ENCODE measurements at regions not wholly inside any gene's neighbourhood (a gene's known extent, or its start where the extent isn't known, plus 50 kb on each side); places are given as distances from the start of the nearest gene placed in this dataset.

GRCh38 chr21:36610201-36610600 is 88.7 kb upstream of the SIM2 start:
- FAIRE-seq (no peak), DNase-seq (ENCODE audit: low spot score) (no peak), ATAC-seq (no peak)
- Histone ChIP-seq H3K9ac (ENCODE audit: insufficient read depth, low read depth, low read length) (no peak overlapping the region), H2AFZ (ENCODE audit: low read length) (no peak overlapping the region), H3K4me3 (replicated peaks in 1 of 3; ENCODE audit: insufficient read depth in 1 of 3, low read depth in 2 of 3, low read length in 3 of 3) (no peak overlapping the region), H4K20me1 (ENCODE audit: insufficient read depth, low read length) (no peaks in the 10 kb centered on the region), H3K79me2 (ENCODE audit: insufficient read depth, low read length) (no peaks in the 10 kb centered on the region), H3K9me3 (ENCODE audit: low read length) (no peaks in the 10 kb centered on the region; the same call in 1 of the 2 replicates), H3K36me3 (replicated peaks in 1 of 2; ENCODE audit: control insufficient read depth in 1 of 2, insufficient read depth in 2 of 2, low read length in 2 of 2) (no peaks in the 10 kb centered on the region), H3K4me2 (ENCODE audit: low read depth, low read length) (no peak overlapping the region), H3K4me1 (ENCODE audit: insufficient read depth, low read length) (peaks cover 15% of the 10 kb centered on the region), H3K27me3 (ENCODE audit: control insufficient read depth in 1 of 2, insufficient read depth in 2 of 2, low read length in 2 of 2) (peaks cover under 1 to 32% of the 10 kb centered on the region in 2 experiments; a peak in 2 of 5 replicates), H3K27ac (ENCODE audit: extremely low read length, insufficient read depth, low read length) (no peak overlapping the region)
- ChIA-PET CTCF (ENCODE audit: low intra/inter-chr PET ratio, low total read pairs) (no interaction called here), POLR2A (no interaction called here)
- intact Hi-C loops (cut with micrococcal nuclease; ENCODE audit: unreplicated experiment): no loop called here
- no TSS peak for BruUV-seq (replicated peaks)
- in situ Hi-C loops (cut with HindIII; ENCODE audit: extremely low pct_ligation_motif_present, low pct_unique_long_range_greater_than_20kb): no loop called here
- 44% methylated on average over 1 of the region's 1 CpG for WGBS (ENCODE audit: low lambda C conversion rate)
- TF ChIP-seq ZZZ3 (CRISPR knock-in tag; IDR thresholded peaks at IDR 0.05; ENCODE audit: borderline replicate concordance) (no peak), SSRP1 (CRISPR knock-in tag; IDR thresholded peaks at IDR 0.05) (no peak), CBX1 (IDR thresholded peaks at IDR 0.05; ENCODE audit: low read depth) (no peak), REL (CRISPR knock-in tag; conservative IDR thresholded peaks at IDR 0.05) (no peak), ZNF543 (CRISPR knock-in tag; IDR thresholded peaks at IDR 0.05) (no peak), ZNF652 (CRISPR knock-in tag; IDR thresholded peaks at IDR 0.05; ENCODE audit: borderline replicate concordance, low read depth) (no peak), HMG20A (CRISPR knock-in tag; IDR thresholded peaks at IDR 0.05; ENCODE audit: borderline replicate concordance) (no peak), ZNF772 (CRISPR knock-in tag; IDR thresholded peaks at IDR 0.05) (no peak), MLX (CRISPR knock-in tag; IDR thresholded peaks at IDR 0.05) (no peak), ZC3H4 (CRISPR knock-in tag; IDR thresholded peaks at IDR 0.05; ENCODE audit: borderline replicate concordance) (no peak), MTF2 (CRISPR knock-in tag; IDR thresholded peaks at IDR 0.05; ENCODE audit: borderline replicate concordance) (no peak), RCOR2 (CRISPR knock-in tag; IDR thresholded peaks at IDR 0.05) (no peak), SNAI1 (CRISPR knock-in tag; IDR thresholded peaks at IDR 0.05; ENCODE audit: borderline replicate concordance) (no peak), HDAC1 (CRISPR knock-in tag; IDR thresholded peaks at IDR 0.05) (no peak)
- TF ChIP-seq, protein P1, sequence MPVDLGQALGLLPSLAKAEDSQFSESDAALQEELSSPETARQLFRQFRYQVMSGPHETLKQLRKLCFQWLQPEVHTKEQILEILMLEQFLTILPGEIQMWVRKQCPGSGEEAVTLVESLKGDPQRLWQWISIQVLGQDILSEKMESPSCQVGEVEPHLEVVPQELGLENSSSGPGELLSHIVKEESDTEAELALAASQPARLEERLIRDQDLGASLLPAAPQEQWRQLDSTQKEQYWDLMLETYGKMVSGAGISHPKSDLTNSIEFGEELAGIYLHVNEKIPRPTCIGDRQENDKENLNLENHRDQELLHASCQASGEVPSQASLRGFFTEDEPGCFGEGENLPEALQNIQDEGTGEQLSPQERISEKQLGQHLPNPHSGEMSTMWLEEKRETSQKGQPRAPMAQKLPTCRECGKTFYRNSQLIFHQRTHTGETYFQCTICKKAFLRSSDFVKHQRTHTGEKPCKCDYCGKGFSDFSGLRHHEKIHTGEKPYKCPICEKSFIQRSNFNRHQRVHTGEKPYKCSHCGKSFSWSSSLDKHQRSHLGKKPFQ (CRISPR knock-in tag; IDR thresholded peaks at IDR 0.05; ENCODE audit: insufficient replicate concordance): no peak
- TF ChIP-seq, protein P2, sequence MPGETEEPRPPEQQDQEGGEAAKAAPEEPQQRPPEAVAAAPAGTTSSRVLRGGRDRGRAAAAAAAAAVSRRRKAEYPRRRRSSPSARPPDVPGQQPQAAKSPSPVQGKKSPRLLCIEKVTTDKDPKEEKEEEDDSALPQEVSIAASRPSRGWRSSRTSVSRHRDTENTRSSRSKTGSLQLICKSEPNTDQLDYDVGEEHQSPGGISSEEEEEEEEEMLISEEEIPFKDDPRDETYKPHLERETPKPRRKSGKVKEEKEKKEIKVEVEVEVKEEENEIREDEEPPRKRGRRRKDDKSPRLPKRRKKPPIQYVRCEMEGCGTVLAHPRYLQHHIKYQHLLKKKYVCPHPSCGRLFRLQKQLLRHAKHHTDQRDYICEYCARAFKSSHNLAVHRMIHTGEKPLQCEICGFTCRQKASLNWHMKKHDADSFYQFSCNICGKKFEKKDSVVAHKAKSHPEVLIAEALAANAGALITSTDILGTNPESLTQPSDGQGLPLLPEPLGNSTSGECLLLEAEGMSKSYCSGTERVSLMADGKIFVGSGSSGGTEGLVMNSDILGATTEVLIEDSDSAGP (CRISPR knock-in tag; IDR thresholded peaks at IDR 0.05; ENCODE audit: borderline replicate concordance): no peak
- TF ChIP-seq, protein P3, sequence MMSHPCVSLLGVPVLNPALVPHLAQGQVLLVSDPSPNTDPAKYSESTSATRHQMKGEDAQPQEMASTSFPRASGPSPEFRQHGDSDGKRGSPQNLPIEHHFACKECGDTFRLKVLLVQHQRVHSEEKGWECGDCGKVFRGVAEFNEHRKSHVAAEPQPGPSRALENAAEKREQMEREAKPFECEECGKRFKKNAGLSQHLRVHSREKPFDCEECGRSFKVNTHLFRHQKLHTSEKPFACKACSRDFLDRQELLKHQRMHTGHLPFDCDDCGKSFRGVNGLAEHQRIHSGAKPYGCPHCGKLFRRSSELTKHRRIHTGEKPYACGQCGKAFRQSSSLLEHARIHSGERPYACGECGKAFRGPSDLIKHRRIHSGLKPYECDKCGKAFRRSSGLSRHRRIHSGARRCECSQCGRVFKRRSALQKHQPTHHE (CRISPR knock-in tag; IDR thresholded peaks at IDR 0.05; ENCODE audit: borderline replicate concordance): no peak

Measured in HepG2 (cell line).